HEK293T (cell line): ENCODE measurements at regions not wholly inside any gene's neighbourhood (a gene's known extent, or its start where the extent isn't known, plus 50 kb on each side); places are given as distances from the start of the nearest gene placed in this dataset.

ENCODE experiments used
- BHLHE40 ChIP-seq: fragments of 450-650 bp; IDR thresholded peaks from 2 replicates; pipeline ENCODE4 v1.6.1; 2016; ENCODE audit warnings: mild to moderate bottlenecking, moderate library complexity, borderline replicate concordance
- ELF4 ChIP-seq: fragments of 450-650 bp; IDR thresholded peaks from 2 replicates; pipeline ENCODE4 v1.6.1; 2017; ENCODE audit warnings: antibody characterized with exemption
- FOXA1 ChIP-seq: fragments of 450-650 bp; IDR thresholded peaks from 2 replicates; pipeline ENCODE4 v1.6.1; 2016; ENCODE audit warnings: mild to moderate bottlenecking
- FOXM1 ChIP-seq: fragments of 450-650 bp; IDR thresholded peaks from 2 replicates; pipeline ENCODE4 v1.6.1; 2017; ENCODE audit warnings: mild to moderate bottlenecking, borderline replicate concordance
- HDGF ChIP-seq: fragments of 450-650 bp; IDR thresholded peaks from 2 replicates; pipeline ENCODE4 v1.6.1; 2017; ENCODE audit warnings: antibody characterized with exemption, borderline replicate concordance
- LEF1 ChIP-seq: fragments of 450-650 bp; IDR thresholded peaks from 2 replicates; pipeline ENCODE4 v1.6.1; 2017; ENCODE audit warnings: mild to moderate bottlenecking, borderline replicate concordance
- SP1 ChIP-seq: fragments of 450-650 bp; IDR thresholded peaks from 2 replicates; pipeline ENCODE4 v1.6.1; 2017
- TARDBP ChIP-seq: fragments of 450-650 bp; IDR thresholded peaks from 2 replicates; pipeline ENCODE4 v1.6.1; 2016
- ZNF384 ChIP-seq: fragments of 450-650 bp; IDR thresholded peaks from 2 replicates; pipeline ENCODE4 v1.6.1; 2016

- no peak for TF ChIP-seq ELF4
- no peak for TF ChIP-seq FOXM1
- TF ChIP-seq BHLHE40, result no peak
- TF ChIP-seq FOXA1, result no peak
- no peak for TF ChIP-seq SP1
- no peak for TF ChIP-seq ZNF384
- no peak for TF ChIP-seq HDGF
- TF ChIP-seq TARDBP, result no peak
- no peak for TF ChIP-seq LEF1
These were observed 408.6 kb downstream of the PPP3CA start for GRCh38 chr4:100938698-100939097.
